Suppressor macrophage (primary cell): ENCODE measurements at regions not wholly inside any gene's neighbourhood (a gene's known extent, or its start where the extent isn't known, plus 50 kb on each side); places are given as distances from the start of the nearest gene placed in this dataset.
A peak's percentile ranks its signal among the peaks of the same experiment; 100 is the strongest.

Experiments
- DNase-seq, 4 experiments: peaks; one replicate each; pipeline ENCODE4 v3.0.0-alpha.2; 2020 to 2022

GRCh38 chr14:71579331-71579730, 352.9 kb upstream of the RGS6 start:
- no peak for DNase-seq

GRCh38 chr14:71582705-71583104, 349.5 kb upstream of the RGS6 start:
- DNase-seq: no peak

GRCh38 chr14:71583194-71583593, 349.0 kb upstream of the RGS6 start:
- DNase-seq: peak; percentile 30 to 69 (median 43)

- DNase-seq: no peak
Measured at GRCh38 chr14:71583705-71584104, 348.5 kb upstream of the RGS6 start.

GRCh38 chr14:71585361-71585760, 346.9 kb upstream of the RGS6 start:
- no peak for DNase-seq

GRCh38 chr14:71586131-71586897, 345.9 kb upstream of the RGS6 start:
- peak in 1 of 4 experiments; percentile 8 for DNase-seq

- DNase-seq: no peak
Measured at GRCh38 chr14:71588028-71588427, 344.2 kb upstream of the RGS6 start.

- DNase-seq: no peak
Measured at GRCh38 chr14:71588576-71589215, 343.5 kb upstream of the RGS6 start.

- peak in 1 of 4 experiments; percentile 34 for DNase-seq
Measured at GRCh38 chr14:71589609-71590008, 342.6 kb upstream of the RGS6 start.

GRCh38 chr14:71590131-71590530, 342.1 kb upstream of the RGS6 start:
- no peak for DNase-seq

GRCh38 chr14:71591231-71591630, 341.0 kb upstream of the RGS6 start:
- DNase-seq: no peak

- peak; percentile 11 to 52 (median 36) for DNase-seq
Measured at GRCh38 chr14:71591929-71592328, 340.3 kb upstream of the RGS6 start.

GRCh38 chr14:71592361-71592760, 339.9 kb upstream of the RGS6 start:
- no peak for DNase-seq

GRCh38 chr14:71593966-71594365, 338.3 kb upstream of the RGS6 start:
- DNase-seq: no peak

GRCh38 chr14:71594821-71595220, 337.4 kb upstream of the RGS6 start:
- DNase-seq: peak in 1 of 4 experiments; percentile 59

GRCh38 chr14:71595441-71595840, 336.8 kb upstream of the RGS6 start:
- no peak for DNase-seq

GRCh38 chr14:71597287-71597920, 334.8 kb upstream of the RGS6 start:
- DNase-seq: no peak

- DNase-seq: peak in 3 of 4 experiments; percentile 10 to 40 (median 36)
Measured at GRCh38 chr14:71597955-71598660, 334.1 kb upstream of the RGS6 start.

- DNase-seq: no peak
Measured at GRCh38 chr14:71600309-71600708, 331.9 kb upstream of the RGS6 start.

GRCh38 chr14:71602524-71602923, 329.7 kb upstream of the RGS6 start:
- no peak for DNase-seq

- DNase-seq: no peak
Measured at GRCh38 chr14:71604231-71604630, 328.0 kb upstream of the RGS6 start.

- no peak for DNase-seq
Measured at GRCh38 chr14:71606064-71606463, 326.2 kb upstream of the RGS6 start.

GRCh38 chr14:71606575-71606974, 325.7 kb upstream of the RGS6 start:
- DNase-seq: no peak
